HG03354 (cell line): ENCODE measurements at regions not wholly inside any gene's neighbourhood (a gene's known extent, or its start where the extent isn't known, plus 50 kb on each side); places are given as distances from the start of the nearest gene placed in this dataset.

Source experiments
- ATAC-seq: cut with Tn5 transposase; IDR thresholded peaks from one replicate; pipeline ENCODE4 v1.9.1; 2021; ENCODE audit warnings: mild to moderate bottlenecking; ENCODE audit not compliant: unreplicated experiment, poor library complexity, severe bottlenecking

DNA sequence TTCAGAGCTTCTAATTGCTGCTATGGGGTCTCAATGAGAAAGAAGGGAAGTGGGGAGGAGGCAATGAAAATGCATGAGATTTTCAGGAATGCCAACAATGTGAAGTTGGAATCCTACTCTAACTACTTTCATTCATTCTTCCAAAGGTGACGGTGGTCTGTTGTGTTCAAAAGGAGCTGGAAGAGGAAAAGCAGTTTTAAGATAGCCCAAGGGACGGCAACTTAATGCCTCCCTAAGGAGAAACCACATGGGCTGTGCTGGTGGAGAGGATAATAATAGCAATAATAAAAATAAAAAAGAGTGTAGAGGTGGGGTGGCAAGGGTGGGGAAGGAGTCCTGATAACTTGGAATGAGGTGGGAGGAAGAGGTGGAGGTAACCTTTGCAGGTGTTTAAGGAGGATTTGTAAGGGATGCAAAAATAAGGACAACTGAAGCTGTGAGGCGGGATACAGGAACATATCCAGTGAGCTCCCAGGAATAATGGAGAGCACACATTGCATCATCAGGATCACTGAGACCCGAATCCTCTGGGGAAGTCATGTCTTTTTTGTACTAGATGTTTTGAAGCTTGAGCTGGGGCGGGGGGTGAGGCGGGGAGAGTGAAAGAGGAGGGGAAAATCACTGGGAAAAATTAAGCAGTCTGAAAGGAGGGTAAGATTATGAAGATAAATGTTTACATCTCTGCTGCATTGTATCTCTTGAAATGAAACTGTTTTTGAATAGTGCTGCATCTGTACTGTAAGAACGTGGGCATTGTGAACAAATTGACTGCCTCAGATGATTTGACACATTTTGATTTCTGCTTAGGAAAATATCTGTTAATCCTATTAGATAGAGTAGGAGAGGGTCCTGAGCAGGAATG lies 120.1 kb upstream of the TMEM161B start:
- no peak for ATAC-seq

DNA sequence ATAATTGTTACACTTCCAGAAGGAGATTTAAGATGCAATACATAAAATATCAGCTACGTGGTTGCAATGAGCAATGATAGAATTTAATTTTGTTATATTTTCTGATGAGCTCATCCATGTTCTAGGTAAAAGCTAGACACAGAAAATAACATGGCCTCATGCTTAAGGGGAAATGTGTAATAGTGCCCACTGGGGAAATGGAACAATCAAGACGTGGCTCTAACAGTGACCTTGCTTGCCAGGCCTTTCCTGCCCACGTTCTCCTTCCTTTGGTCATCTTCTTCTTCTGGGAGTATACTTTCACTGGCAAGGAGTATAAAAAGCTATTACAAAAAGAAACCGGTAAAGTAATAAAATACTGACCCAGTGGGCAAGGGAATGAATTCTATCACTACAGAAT lies 116.2 kb upstream of the TMEM161B start:
- no peak for ATAC-seq

DNA sequence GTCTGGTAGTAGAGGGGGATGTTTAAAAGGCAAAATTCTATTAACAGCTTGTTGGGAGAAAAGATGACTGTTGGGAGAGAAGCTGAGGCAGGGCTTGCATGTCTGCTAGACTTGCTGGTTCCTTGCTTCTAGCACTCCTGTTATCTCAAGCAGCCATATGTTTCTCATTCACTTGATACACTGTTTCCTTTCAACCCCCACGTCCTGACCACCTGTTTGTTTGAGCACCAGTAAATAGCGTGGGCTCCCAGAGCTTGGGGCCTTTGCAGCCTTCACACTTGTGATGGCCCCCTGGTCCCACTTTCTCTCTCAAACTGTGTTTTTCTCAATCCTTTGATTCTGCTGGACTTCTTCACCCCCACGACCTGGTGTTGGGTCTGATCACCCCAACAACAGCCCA lies 111.7 kb upstream of the TMEM161B start:
- ATAC-seq, result no peak

DNA sequence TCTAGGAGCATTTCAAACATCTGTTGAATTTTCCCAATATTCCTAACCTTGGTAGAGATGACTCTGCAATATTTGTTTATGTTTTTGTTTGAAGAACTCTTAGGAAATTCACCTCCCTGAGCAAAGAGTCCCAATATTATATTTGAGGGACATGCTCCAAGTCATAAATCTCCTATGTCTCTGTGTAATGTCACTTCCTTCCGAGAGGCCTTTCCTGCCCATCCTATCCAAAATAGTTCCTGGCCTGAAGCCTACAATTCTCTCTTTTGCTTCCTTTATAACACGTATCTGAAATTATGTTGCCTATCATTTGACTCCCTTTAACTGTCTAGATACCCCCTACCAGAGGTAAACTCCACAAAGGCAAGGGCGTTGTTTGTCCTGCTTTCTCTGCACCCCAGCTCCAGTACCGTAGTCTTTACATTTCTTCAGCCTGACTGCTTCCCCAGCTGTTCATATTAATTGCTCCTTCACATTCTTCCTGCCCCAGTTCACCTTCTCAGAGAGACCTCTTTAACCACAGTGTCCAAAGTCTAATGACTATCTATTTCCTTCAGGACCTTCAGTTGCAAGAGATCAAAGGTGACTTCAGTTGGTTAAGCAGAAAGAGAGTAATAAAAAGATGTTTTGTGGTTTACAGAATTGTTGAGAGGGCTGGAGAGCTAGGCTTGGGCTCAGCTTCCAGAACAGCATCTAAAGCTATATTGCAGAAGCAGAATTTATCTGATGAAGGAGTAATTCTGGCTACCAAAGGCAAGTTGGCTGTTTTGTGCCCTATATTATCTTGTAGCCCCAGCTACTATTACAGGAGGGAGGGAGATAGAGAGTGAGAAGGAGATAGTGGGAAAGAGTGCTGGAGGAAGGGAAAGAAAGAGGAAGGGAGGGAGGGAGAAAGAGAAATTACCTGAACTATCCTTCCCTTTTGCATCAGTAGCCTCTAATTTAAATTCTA lies 109.3 kb upstream of the TMEM161B start:
- ATAC-seq, result no peak

DNA sequence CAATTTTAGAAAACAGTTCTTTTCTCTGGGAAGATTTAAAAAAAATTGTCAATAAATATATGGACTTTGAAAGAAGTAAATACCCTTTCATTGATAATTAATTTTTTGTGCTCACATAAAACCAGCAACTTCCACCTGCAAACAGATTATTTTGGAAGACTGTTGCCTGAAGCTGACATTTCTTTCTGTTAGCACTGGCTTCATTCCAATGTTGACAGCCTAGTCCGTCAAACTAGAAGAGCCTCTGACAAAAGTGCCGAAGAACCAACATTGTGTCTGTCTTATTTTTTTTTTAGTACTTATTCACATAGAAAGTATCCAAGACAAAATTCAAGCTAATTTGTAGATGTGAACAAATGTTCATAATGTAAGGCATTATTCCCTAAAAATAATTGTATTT lies 108.6 kb upstream of the TMEM161B start:
- no peak for ATAC-seq

DNA sequence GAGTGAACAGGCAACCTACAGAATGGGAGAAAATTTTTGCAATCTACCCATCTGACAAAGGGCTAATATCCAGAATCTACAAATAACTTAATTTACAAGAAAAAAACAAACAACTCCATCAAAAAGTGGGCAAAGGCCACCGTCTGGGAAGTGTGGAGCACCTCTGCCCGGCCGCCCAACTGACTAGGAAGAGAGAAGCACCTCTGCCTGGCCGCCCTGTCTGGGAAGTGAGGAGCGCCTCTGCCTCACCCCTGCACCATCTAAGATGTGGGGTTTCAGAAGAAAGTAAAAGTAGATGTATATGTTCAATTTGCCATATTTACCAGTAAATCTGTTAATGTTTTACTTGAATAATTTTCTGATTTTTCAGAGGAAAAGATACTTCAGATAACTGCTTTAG lies 108.1 kb upstream of the TMEM161B start:
- ATAC-seq, result no peak

DNA sequence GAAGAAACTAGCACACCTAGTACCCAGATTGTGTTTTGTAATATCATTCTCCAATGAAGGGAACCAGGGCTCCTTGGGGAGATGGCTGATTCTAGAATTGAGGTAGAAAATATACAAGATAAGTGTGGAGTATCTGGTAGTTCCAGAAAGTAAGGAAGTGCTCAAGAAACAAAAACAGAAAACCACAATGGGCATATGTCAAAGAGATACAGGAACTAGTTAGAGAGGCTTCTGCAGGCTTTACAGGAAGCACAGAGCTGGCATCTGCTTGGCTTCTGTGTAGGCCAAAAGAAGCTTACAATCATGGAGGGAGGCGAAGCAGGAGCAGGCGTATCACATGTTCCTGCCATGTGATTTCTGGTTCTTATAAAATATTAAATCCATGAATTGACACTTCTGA lies 105.7 kb upstream of the TMEM161B start:
- ATAC-seq, result no peak

DNA sequence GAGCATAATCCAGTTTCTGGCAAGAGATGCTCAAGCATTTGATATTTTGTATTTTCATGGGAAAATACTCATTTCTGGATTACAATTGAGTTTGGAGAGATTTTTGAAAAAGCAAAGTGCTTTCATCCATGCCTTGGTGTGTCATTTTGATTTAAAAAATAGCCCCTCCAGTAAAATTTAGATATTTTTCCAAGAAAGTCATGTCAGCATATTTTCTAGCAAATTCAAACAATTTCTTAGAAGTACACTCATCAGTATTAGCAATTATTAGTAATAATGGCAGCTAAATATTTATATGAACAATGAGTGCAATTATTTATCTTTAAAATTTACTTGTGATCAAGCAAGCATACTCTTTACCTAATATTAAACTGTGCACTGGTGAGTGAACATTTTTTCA lies 102.2 kb upstream of the TMEM161B start:
- no peak for ATAC-seq

DNA sequence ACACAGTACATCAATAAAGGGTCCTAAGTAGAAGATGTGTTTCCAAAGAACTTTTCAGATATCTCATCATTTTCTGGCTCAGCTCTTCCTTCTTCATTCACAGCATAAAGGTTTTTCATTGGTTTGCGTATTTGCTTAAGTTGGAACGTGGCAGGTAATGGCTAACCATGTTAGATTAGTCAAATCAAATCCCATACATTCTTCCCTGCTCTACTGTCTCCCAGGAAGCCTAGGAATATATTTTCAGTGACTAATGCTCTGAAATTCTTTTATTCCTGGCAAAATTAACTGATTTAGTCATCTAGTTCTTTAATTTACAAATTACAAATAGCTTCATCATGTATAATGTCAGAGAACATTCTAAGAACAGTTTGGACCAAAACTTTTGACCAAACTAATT lies 99.6 kb upstream of the TMEM161B start:
- ATAC-seq, result no peak

DNA sequence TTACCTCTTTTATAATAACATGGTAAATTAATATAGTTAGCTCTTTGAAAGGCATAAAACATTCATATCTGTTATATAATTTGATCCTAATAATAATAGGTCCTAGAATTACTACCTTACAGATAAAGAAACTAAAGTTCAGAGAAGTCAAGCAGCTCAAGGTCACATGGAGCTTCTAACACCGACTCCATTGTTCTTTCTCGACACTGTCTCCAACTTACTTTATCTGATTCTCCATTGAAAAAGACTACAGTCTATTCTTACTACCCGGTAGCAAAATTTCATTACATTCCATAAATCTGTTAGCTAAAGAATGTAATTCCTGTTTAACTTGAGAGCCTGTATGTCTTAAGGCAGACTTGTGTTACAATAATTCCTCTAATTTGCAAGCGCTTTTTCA lies 96.3 kb upstream of the TMEM161B start:
- ATAC-seq, result no peak

DNA sequence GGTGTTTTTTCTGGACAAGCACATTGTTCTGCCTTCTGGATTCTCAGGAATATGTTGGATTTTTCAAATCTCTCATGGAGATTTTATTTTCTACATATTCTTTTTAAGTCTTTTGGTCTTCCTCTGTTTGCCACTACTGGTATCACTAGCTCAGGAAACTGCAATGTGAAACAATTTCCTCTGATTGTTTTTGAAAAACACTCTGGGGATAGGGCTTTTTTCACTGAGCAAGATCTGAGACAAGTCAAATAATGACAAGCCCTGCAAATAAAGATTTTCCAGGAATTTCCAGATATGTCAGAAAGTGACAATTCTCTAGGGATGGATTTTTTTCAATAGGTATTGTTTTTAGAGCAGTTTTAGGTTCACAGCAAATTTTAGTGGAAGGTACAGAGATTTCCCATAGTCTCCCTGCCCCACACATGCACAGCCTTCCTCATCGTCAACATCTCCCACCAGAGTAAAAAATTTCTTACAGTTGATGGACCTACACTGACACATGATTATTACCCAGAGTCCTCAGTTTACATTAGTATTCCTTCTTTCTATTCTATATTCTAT lies 86.9 kb upstream of the TMEM161B start:
- no peak for ATAC-seq

DNA sequence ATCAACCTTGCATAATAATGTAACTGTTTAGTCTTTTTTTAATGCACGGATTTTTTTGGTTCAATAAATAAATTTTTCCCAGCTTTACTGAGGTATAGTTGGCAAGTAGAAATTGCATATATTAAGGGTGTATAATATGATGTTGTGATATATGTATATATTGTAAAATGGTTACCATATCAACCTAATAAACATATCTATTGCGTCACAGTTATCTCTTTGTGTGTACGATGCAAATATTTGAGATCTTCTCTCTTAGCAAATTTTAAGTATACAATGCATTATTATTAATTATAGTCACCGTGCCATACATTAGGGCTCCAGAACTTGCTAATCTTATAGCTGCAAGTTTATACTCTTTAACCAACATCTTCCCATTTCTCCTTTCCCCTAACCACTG lies 57.2 kb upstream of the TMEM161B start:
- ATAC-seq, result no peak

DNA sequence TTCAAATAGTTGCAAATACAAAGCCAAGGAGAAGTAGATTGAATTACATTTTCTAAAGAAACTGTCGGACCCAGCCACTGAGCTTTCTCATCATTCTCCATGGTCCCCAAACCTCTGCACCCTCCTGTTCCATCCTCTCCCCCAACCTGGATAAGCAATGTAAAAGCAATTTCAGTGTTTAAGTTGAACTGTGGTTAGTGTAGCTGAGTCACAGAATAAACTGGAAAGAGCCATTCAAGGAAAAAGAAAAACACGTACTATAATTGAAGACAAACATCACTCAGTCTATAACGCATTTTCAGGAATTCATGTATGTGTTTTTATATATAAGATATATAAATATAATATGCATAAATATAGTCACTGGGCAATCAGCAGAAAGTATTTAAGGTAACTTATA lies 54.1 kb upstream of the TMEM161B start:
- ATAC-seq, result no peak
